Activated CD8-positive, alpha-beta memory T cell treated with anti-CD3 and anti-CD28 coated beads for 24 hours (primary cell): ENCODE measurements at regions not wholly inside any gene's neighbourhood (a gene's known extent, or its start where the extent isn't known, plus 50 kb on each side); places are given as distances from the start of the nearest gene placed in this dataset.
"Not testable (repeated sequence)": the region's sequence is repeated elsewhere in the genome, so short reads cannot be mapped to it uniquely, and the experiment has no call there.

ENCODE experiments used
- DNase-seq: peaks from one replicate; pipeline ENCODE4 v3.0.0-alpha.2; 2020

- no peak for DNase-seq
Observed at GRCh38 chr13:58655086-58655485, 1023.5 kb downstream of the PCDH17 start.

- no peak for DNase-seq
Observed at GRCh38 chr13:58660826-58661225, 1029.3 kb downstream of the PCDH17 start.

GRCh38 chr13:58666331-58666730 lies 1034.8 kb downstream of the PCDH17 start:
- DNase-seq = no peak

GRCh38 chr13:58667096-58667495 lies 1035.6 kb downstream of the PCDH17 start:
- DNase-seq = no peak

- DNase-seq = no peak
Observed at GRCh38 chr13:58680115-58680514, 1048.6 kb downstream of the PCDH17 start.

GRCh38 chr13:58682616-58683015 lies 1051.1 kb downstream of the PCDH17 start:
- no peak for DNase-seq

- no peak for DNase-seq
Observed at GRCh38 chr13:58687148-58687547, 1055.6 kb downstream of the PCDH17 start.

GRCh38 chr13:58698531-58698930 lies 1067.0 kb downstream of the PCDH17 start:
- no peak for DNase-seq

- no peak for DNase-seq
Observed at GRCh38 chr13:58704953-58705352, 1073.4 kb downstream of the PCDH17 start.

- no peak for DNase-seq
Observed at GRCh38 chr13:58706421-58706820, 1074.9 kb downstream of the PCDH17 start.

GRCh38 chr13:58712191-58712590 lies 1080.6 kb downstream of the PCDH17 start:
- no peak for DNase-seq

- not testable (repeated sequence) for DNase-seq
Observed at GRCh38 chr13:58714016-58714415, 1082.5 kb downstream of the PCDH17 start.

- no peak for DNase-seq
Observed at GRCh38 chr13:58721273-58721672, 1089.7 kb downstream of the PCDH17 start.

- no peak for DNase-seq
Observed at GRCh38 chr13:58728126-58728525, 1096.6 kb downstream of the PCDH17 start.

GRCh38 chr13:58729361-58729760 lies 1097.8 kb downstream of the PCDH17 start:
- no peak for DNase-seq

- no peak for DNase-seq
Observed at GRCh38 chr13:58744686-58745085, 1113.1 kb downstream of the PCDH17 start.

- no peak for DNase-seq
Observed at GRCh38 chr13:58767566-58767965, 1136.0 kb downstream of the PCDH17 start.

- DNase-seq = no peak
Observed at GRCh38 chr13:58773280-58773859, 1141.8 kb downstream of the PCDH17 start.

GRCh38 chr13:58782736-58783135 lies 1151.2 kb downstream of the PCDH17 start:
- no peak for DNase-seq

GRCh38 chr13:58792854-58793253 lies 1161.3 kb downstream of the PCDH17 start:
- no peak for DNase-seq

- DNase-seq = no peak
Observed at GRCh38 chr13:58795715-58796114, 1164.2 kb downstream of the PCDH17 start.

GRCh38 chr13:58804832-58805231 lies 1173.3 kb downstream of the PCDH17 start:
- no peak for DNase-seq

GRCh38 chr13:58806401-58806800 lies 1174.9 kb downstream of the PCDH17 start:
- no peak for DNase-seq

GRCh38 chr13:58823701-58824100 lies 1192.2 kb downstream of the PCDH17 start:
- no peak for DNase-seq

GRCh38 chr13:58827904-58828303 lies 1196.4 kb downstream of the PCDH17 start:
- no peak for DNase-seq

GRCh38 chr13:58830841-58831240 lies 1199.3 kb downstream of the PCDH17 start:
- DNase-seq = no peak
